Breast epithelium (tissue), 4 donors: ENCODE measurements at regions not wholly inside any gene's neighbourhood (a gene's known extent, or its start where the extent isn't known, plus 50 kb on each side); places are given as distances from the start of the nearest gene placed in this dataset.

Experiments
- DNase-seq, 2 donors: peaks; one replicate each; pipeline ENCODE4 v3.0.0-alpha.2; 2019; ENCODE audit warnings: low spot score in 2 of 2
- H3K27ac ChIP-seq, 2 donors: fragments of 200-600 bp; sonication (generic) in 1 of 2; one replicate each; pipeline ENCODE4 v1.5.1; 2016 to 2019; ENCODE audit warnings: mild to moderate bottlenecking in 1 of 2
- H3K27me3 ChIP-seq, 2 donors: fragments of 200-600 bp; sonication (generic) in 1 of 2; one replicate each; pipeline versions ENCODE4 v1.5.1 to v1.6.0; 2017 to 2019; ENCODE audit warnings: control low read depth in 1 of 2, mild to moderate bottlenecking in 1 of 2
- H3K36me3 ChIP-seq: fragments of 200-600 bp; one replicate; pipeline ENCODE4 v1.5.1; 2019
- H3K4me1 ChIP-seq, 2 donors: fragments of 200-600 bp; sonication (generic); one replicate each; pipeline ENCODE4 v1.5.1; 2016 to 2019; ENCODE audit warnings: control low read depth in 1 of 2
- H3K4me3 ChIP-seq, 3 donors: fragments of 200-600 bp; sonication (generic); 1 replicate in 2 of 3; 2 replicates in 1 of 3; pipeline ENCODE4 v1.5.1; 2016 to 2019; ENCODE audit warnings: mild to moderate bottlenecking in 3 of 3, moderate library complexity in 2 of 3
- H3K9me3 ChIP-seq, 2 donors: fragments of 200-600 bp; sonication (generic) in 1 of 2; one replicate each; pipeline ENCODE4 v1.5.1; 2016 to 2019; ENCODE audit warnings: control low read depth in 1 of 2
- POLR2A ChIP-seq: fragments of 450-650 bp; IDR thresholded peaks from one replicate; pipeline ENCODE4 v1.6.1; 2016; ENCODE audit warnings: antibody characterized with exemption, mild to moderate bottlenecking, moderate library complexity
- POLR2AphosphoS5 ChIP-seq, 3 donors: sonication (generic); formaldehyde crosslinking; IDR thresholded peaks; one replicate each; pipeline ENCODE4 v1.6.1; 2017; ENCODE audit warnings: antibody characterized with exemption in 3 of 3
- intact Hi-C: fragments of 100-400 bp; cut with DNase I; formaldehyde crosslinking; loops from one replicate; pipeline ENCODE4 v1.15.1; 2023; ENCODE audit warnings: low total_unique reads
- TF ChIP-seq, protein P1 (sequence below), 3 donors: fragments of 450-650 bp; IDR thresholded peaks; one replicate each; pipeline ENCODE4 v1.5.1; 2016 to 2017; ENCODE audit warnings: antibody characterized with exemption in 3 of 3, mild to moderate bottlenecking in 3 of 3, moderate library complexity in 3 of 3

DNA sequence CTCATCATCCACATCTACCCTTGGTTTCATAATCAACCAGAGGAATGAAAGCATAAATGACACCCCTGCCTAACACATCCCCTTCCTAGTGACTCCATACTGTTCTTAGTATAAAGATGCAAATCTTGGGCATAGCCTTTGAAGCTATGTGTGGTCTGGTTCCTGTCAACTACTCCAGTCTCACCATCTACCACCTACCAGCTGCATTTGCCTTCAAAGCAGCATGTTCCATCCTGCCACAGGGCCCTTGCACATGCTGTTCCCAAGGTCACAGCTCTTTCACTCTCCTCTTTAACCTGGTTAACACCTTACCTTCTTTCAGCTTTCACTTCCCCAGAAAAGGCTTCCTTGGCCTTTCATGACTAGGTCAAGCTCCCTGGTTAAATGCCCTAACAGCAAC is 62.3 kb upstream of the ARHGEF3 start:
- Histone ChIP-seq H3K27ac (no peak overlapping the region), H3K27me3 (no peaks in the 10 kb centered on the region), H3K9me3 (no peaks in the 10 kb centered on the region), H3K36me3 (no peaks in the 10 kb centered on the region), H3K4me3 (no peak overlapping the region), H3K4me1 (no peaks in the 10 kb centered on the region)
- TF ChIP-seq, protein P1, sequence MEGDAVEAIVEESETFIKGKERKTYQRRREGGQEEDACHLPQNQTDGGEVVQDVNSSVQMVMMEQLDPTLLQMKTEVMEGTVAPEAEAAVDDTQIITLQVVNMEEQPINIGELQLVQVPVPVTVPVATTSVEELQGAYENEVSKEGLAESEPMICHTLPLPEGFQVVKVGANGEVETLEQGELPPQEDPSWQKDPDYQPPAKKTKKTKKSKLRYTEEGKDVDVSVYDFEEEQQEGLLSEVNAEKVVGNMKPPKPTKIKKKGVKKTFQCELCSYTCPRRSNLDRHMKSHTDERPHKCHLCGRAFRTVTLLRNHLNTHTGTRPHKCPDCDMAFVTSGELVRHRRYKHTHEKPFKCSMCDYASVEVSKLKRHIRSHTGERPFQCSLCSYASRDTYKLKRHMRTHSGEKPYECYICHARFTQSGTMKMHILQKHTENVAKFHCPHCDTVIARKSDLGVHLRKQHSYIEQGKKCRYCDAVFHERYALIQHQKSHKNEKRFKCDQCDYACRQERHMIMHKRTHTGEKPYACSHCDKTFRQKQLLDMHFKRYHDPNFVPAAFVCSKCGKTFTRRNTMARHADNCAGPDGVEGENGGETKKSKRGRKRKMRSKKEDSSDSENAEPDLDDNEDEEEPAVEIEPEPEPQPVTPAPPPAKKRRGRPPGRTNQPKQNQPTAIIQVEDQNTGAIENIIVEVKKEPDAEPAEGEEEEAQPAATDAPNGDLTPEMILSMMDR (IDR thresholded peaks at IDR 0.05): no peak
- TF ChIP-seq POLR2A (no peak), POLR2AphosphoS5 (IDR thresholded peaks at IDR 0.05) (no peak)
- no peak for DNase-seq
- intact Hi-C loops: no loop called here

DNA sequence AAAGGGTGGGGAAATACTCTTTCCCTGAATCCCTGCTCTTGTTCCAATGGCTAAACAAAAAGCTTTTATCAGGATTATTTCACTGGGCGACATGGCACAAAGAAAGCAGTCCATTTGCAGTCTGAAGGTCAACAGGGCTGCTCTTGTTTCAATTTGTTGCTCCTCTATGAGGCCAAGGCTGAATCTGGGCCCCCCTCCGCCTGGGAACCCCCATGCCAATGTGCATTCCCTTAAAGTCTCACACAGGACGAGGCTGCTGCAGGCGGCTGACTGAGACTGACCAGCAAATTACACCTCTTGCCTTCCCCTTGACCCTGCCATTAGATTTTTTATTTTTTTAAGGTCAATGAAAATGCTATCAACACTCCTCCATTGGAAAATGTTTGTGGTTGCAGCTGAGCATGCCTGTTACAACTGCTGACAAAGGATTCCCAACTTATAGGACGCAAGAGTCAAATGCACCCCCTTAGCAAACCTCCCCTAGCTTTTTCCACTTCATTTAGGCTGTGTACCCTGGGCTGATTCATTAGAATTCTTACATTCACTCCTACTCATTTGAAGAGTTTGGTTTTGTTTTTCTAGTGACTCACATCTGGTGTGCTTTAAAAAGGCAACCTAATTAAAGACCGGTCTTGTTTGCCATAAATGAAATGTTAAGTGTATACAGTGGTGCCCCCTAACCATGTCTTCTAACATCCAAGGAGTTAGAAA is 60.8 kb upstream of the ARHGEF3 start:
- TF ChIP-seq POLR2A: no peak
- TF ChIP-seq POLR2AphosphoS5 (IDR thresholded peaks at IDR 0.05): no peak
- H3K36me3 ChIP-seq: no peaks in the 10 kb centered on the region
- H3K27me3 ChIP-seq: no peaks in the 10 kb centered on the region
- intact Hi-C loops: no loop called here
- no peaks in the 10 kb centered on the region for H3K9me3 ChIP-seq
- no peaks in the 10 kb centered on the region for H3K4me1 ChIP-seq
- H3K27ac ChIP-seq: no peak overlapping the region
- DNase-seq: no peak
- H3K4me3 ChIP-seq: no peak overlapping the region

DNA sequence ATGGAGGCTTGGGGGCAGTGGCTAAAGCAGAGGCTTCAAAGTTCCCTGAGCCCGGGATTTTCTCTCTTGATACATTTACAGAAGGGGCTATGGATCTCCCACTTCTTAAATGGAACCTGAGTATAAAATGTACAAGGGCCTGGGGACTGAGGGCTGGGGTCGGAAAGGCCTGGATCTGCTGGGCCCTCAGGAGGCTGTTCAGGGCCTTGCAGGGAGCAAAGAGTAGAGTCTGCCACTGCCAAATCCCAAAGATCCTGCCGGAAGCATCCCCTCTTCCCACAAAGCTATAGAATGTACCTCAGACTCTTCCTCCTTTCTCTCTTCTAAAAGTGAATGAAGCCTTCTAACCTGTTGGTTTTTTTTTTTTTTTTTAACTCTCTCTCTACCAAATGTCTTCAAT is 59.8 kb upstream of the ARHGEF3 start:
- intact Hi-C loops: no loop called here
- TF ChIP-seq POLR2A: no peak
- TF ChIP-seq, protein P1 (IDR thresholded peaks at IDR 0.05): no peak

DNA sequence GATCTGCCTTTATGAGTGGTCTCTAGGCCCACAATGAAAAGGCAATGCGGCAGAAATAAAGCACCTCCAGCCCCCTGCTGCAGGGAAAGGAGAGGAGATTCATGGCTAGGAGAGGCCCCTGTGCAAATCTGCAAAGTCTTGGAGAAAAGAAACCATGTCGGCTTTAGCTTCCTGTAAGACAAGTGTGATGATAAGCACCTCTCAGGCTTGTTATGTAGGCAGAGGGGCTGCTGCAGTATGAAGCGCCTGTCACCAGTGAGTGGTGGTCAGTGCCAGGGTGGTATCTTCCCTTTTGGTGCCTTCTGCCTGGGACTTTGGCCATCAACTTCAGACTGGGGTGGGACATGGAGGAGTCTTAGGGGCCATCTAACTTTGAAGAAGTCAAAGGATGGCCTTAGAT is 59.2 kb upstream of the ARHGEF3 start:
- DNase-seq: no peak
- H3K9me3 ChIP-seq: no peaks in the 10 kb centered on the region
- H3K4me1 ChIP-seq: no peaks in the 10 kb centered on the region
- H3K27ac ChIP-seq: no peak overlapping the region
- no peak overlapping the region for H3K4me3 ChIP-seq
- no peaks in the 10 kb centered on the region for H3K36me3 ChIP-seq
- intact Hi-C loops: loop anchor here (1.0 kb wide), 1 partner anchor 11 kb away; no protein-coding TSS in a partner anchor
- H3K27me3 ChIP-seq: no peaks in the 10 kb centered on the region
- TF ChIP-seq, protein P1 (IDR thresholded peaks at IDR 0.05): no peak
- TF ChIP-seq POLR2A (no peak), POLR2AphosphoS5 (IDR thresholded peaks at IDR 0.05) (no peak)

More for the DNA sequence above, 59.8 kb upstream of the ARHGEF3 start:
- no peak overlapping the region for H3K4me3 ChIP-seq
- H3K36me3 ChIP-seq: no peaks in the 10 kb centered on the region
- H3K27me3 ChIP-seq: no peaks in the 10 kb centered on the region
- no peak for DNase-seq
- no peak overlapping the region for H3K27ac ChIP-seq
- no peaks in the 10 kb centered on the region for H3K4me1 ChIP-seq
- no peaks in the 10 kb centered on the region for H3K9me3 ChIP-seq

DNA sequence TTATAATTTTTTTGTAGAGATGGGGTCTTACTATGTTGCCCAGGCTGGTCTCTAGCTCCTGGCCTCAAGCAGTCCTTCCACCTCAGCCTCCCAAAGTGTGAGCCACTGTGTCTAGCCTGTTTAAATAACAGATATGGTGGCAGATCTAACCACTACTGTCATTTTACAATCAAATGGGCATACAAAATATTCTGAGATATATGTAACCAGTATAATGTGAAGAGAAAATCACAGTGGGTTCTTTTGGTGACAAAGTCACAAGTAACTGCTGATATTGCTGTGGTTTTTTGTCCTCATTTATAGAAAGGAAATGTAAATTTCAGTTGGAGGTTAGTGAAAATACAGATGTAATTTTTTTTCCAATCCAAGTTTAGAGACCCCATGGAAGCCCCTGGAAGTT is 58.6 kb upstream of the ARHGEF3 start:
- TF ChIP-seq POLR2A (no peak), POLR2AphosphoS5 (IDR thresholded peaks at IDR 0.05) (no peak)
- TF ChIP-seq, protein P1 (IDR thresholded peaks at IDR 0.05): no peak
- Histone ChIP-seq H3K4me1 (no peaks in the 10 kb centered on the region), H3K27me3 (no peaks in the 10 kb centered on the region), H3K27ac (no peak overlapping the region), H3K4me3 (no peak overlapping the region), H3K36me3 (no peaks in the 10 kb centered on the region), H3K9me3 (no peaks in the 10 kb centered on the region)
- intact Hi-C loops: loop anchor here (1.0 kb wide), 1 partner anchor 12 kb away; no protein-coding TSS in a partner anchor
- DNase-seq: no peak
